ENCODE measurements at regions not wholly inside any gene's neighbourhood (a gene's known extent, or its start where the extent isn't known, plus 50 kb on each side); places are given as distances from the start of the nearest gene placed in this dataset.
A peak's percentile ranks its signal among the peaks of the same experiment; 100 is the strongest.

- no peak for TF ChIP-seq INSM2 (tag by site-specific recombination; IDR thresholded peaks at IDR 0.05)
- no peak for TF ChIP-seq ZNF501 (tag by site-specific recombination; IDR thresholded peaks at IDR 0.05)
- TF ChIP-seq SP3 (tag by site-specific recombination; IDR thresholded peaks at IDR 0.05): no peak
- no peak for TF ChIP-seq ZNF26 (tag by site-specific recombination; IDR thresholded peaks at IDR 0.05)
- peak; percentile 60; the same call in 1 of the 2 replicates for TF ChIP-seq ZNF366 (tag by site-specific recombination; conservative IDR thresholded peaks at IDR 0.05)
- peak; percentile 19; the same call in 1 of the 2 replicates for TF ChIP-seq ZSCAN4 (tag by site-specific recombination; IDR thresholded peaks at IDR 0.05)
- no peak for TF ChIP-seq ZNF146 (tag by site-specific recombination; IDR thresholded peaks at IDR 0.05)
- TF ChIP-seq OSR2 (tag by site-specific recombination; IDR thresholded peaks at IDR 0.05): no peak
- TF ChIP-seq SALL2 (tag by site-specific recombination; IDR thresholded peaks at IDR 0.05; ENCODE audit: borderline replicate concordance): no peak
- no peak for TF ChIP-seq TSHZ1 (tag by site-specific recombination; IDR thresholded peaks at IDR 0.05; ENCODE audit: borderline replicate concordance)
- no peak for TF ChIP-seq SP2 (tag by site-specific recombination; IDR thresholded peaks at IDR 0.05)
- no peak for TF ChIP-seq ZNF701 (tag by site-specific recombination; IDR thresholded peaks at IDR 0.05)
- no peak for TF ChIP-seq ZBTB49 (tag by site-specific recombination; IDR thresholded peaks at IDR 0.05; ENCODE audit: low read depth)
- TF ChIP-seq ZBTB26 (tag by site-specific recombination; optimal IDR thresholded peaks at IDR 0.05): no peak
- no peak for TF ChIP-seq ZNF140 (tag by site-specific recombination; IDR thresholded peaks at IDR 0.05)
- peak; percentile 72 for TF ChIP-seq PRDM6 (tag by site-specific recombination; IDR thresholded peaks at IDR 0.05)
- no peak for TF ChIP-seq PRDM10 (tag by site-specific recombination; IDR thresholded peaks at IDR 0.05)
- TF ChIP-seq ZSCAN16 (tag by site-specific recombination; IDR thresholded peaks at IDR 0.05): no peak
- TF ChIP-seq ZNF621 (tag by site-specific recombination; IDR thresholded peaks at IDR 0.05): no peak
- no peak for TF ChIP-seq ZNF785 (tag by site-specific recombination; IDR thresholded peaks at IDR 0.05)
- TF ChIP-seq IKZF3 (tag by site-specific recombination; IDR thresholded peaks at IDR 0.05): 0 out of 2 replicates have a peak, but pooled peaks have one; percentile 28
- TF ChIP-seq ZNF23 (tag by site-specific recombination; IDR thresholded peaks at IDR 0.05; ENCODE audit: borderline replicate concordance): no peak
Measured at GRCh38 chr13:22077205-22077683, 406.4 kb downstream of the FGF9 start (continued).
